B cell (primary cell): ENCODE measurements at regions not wholly inside any gene's neighbourhood (a gene's known extent, or its start where the extent isn't known, plus 50 kb on each side); places are given as distances from the start of the nearest gene placed in this dataset.

Experiments
- CTCF ChIP-seq: fragments of 200-600 bp; IDR thresholded peaks from one replicate; pipeline ENCODE4 v1.8.0; 2022; ENCODE audit warnings: antibody characterized with exemption, mild to moderate bottlenecking
- EZH2 ChIP-seq: IDR thresholded peaks from 2 replicates; pipeline ENCODE4 v1.6.1; 2012; ENCODE audit warnings: borderline replicate concordance, low read depth, mild to moderate bottlenecking, moderate library complexity, low read length; ENCODE audit not compliant: insufficient read depth, poor library complexity, severe bottlenecking

GRCh38 chr13:111027458-111028439 lies 87.4 kb upstream of the ARHGEF7 start:
- TF ChIP-seq CTCF (no peak), EZH2 (no peak)
